ENCODE measurements at regions not wholly inside any gene's neighbourhood (a gene's known extent, or its start where the extent isn't known, plus 50 kb on each side); places are given as distances from the start of the nearest gene placed in this dataset.

DNA sequence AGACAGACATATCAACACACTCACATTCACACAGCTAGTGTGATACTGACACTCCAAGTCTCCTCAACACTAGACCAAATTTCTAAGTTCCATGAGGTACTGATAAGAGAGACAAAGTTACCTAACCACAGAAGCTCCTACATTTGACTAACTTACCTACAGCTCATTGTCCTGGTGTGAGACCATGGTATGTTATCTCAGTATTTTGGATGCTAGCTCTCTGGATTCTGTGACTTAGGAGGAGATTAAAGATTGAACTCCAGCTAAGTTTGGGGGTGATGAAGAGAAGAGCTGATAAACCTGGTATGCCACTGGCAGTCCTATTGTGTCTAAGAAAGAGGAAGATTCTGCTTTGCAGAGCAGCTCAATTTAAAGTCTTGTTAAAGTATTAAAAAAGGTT is 144.0 kb upstream of the MYRIP start:
- H3K9me3 Mint-ChIP-seq: no peaks in the 10 kb centered on the region
- H3K27me3 Mint-ChIP-seq: peaks cover 4% of the 10 kb centered on the region
- POLR2A ChIA-PET: no interaction called here
- H3K4me3 Mint-ChIP-seq: no peak overlapping the region
- no peaks in the 10 kb centered on the region for H3K36me3 Mint-ChIP-seq (ENCODE audit: low read depth)
- intact Hi-C loops (cut with micrococcal nuclease): no loop called here
- TF ChIP-seq, protein P1, sequence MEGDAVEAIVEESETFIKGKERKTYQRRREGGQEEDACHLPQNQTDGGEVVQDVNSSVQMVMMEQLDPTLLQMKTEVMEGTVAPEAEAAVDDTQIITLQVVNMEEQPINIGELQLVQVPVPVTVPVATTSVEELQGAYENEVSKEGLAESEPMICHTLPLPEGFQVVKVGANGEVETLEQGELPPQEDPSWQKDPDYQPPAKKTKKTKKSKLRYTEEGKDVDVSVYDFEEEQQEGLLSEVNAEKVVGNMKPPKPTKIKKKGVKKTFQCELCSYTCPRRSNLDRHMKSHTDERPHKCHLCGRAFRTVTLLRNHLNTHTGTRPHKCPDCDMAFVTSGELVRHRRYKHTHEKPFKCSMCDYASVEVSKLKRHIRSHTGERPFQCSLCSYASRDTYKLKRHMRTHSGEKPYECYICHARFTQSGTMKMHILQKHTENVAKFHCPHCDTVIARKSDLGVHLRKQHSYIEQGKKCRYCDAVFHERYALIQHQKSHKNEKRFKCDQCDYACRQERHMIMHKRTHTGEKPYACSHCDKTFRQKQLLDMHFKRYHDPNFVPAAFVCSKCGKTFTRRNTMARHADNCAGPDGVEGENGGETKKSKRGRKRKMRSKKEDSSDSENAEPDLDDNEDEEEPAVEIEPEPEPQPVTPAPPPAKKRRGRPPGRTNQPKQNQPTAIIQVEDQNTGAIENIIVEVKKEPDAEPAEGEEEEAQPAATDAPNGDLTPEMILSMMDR (IDR thresholded peaks at IDR 0.05): no peak
- no peak for DNase-seq
- no peak overlapping the region for H3K27ac Mint-ChIP-seq
- CTCF ChIA-PET: no interaction called here
- no peaks in the 10 kb centered on the region for H3K4me1 Mint-ChIP-seq (ENCODE audit: low read depth)
- ATAC-seq: no peak

DNA sequence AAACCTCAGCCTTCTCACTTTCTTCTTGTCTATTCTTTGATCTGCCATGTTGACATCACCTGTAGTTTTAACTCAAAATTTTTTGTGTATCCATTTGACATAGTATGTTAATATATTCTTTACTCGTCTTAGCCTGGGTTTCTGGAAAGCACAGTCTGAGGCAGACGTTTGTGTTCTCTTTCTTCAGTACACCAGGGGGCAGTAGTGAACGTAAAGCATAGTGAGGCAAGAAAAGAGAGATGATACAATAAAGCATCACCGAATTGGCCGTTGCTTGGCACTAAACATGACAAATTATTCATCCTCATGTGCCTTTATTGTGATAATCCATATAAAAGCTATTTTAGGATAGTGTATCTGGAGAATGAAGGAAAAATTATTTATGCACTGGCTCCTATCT is 141.0 kb upstream of the MYRIP start:
- intact Hi-C loops (cut with micrococcal nuclease): no loop called here
- H3K4me3 Mint-ChIP-seq: no peak overlapping the region
- peaks cover 4% of the 10 kb centered on the region for H3K27me3 Mint-ChIP-seq
- no peak overlapping the region for H3K27ac Mint-ChIP-seq
- CTCF ChIA-PET: interaction anchor here (1.5 kb wide), 1 partner anchor 17 kb away, joined by 6 read pairs; no protein-coding TSS in a partner anchor
- H3K4me1 Mint-ChIP-seq (ENCODE audit: low read depth): no peaks in the 10 kb centered on the region
- no peak for ATAC-seq
- no peaks in the 10 kb centered on the region for H3K36me3 Mint-ChIP-seq (ENCODE audit: low read depth)
- TF ChIP-seq, protein P1 (IDR thresholded peaks at IDR 0.05): peak; percentile 63
- no peaks in the 10 kb centered on the region for H3K9me3 Mint-ChIP-seq
- POLR2A ChIA-PET: no interaction called here
- peak; percentile 10 for DNase-seq

DNA sequence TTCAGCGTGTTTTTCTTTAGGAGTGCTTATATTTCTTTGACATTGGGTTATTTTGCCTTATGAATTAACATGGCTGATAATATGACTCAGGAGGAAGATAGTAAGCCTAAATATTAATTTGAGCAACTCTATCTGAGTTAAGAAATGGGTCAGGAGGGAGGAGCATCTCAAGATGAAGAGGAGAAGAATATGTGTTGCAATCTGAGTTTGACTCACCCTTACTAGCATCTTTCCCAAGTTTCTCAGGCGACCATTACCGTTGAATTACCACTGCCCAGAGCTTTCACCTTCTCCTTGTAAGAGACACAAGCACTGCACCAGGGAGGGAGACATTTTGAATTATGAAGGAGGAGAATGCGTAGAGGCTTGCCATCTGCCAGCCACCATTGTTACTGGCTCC is 138.3 kb upstream of the MYRIP start:
- ATAC-seq (no peak), DNase-seq (no peak)
- Mint-ChIP-seq H3K36me3 (ENCODE audit: low read depth) (no peaks in the 10 kb centered on the region), H3K4me1 (ENCODE audit: low read depth) (no peaks in the 10 kb centered on the region), H3K4me3 (no peak overlapping the region), H3K9me3 (peaks cover 4% of the 10 kb centered on the region), H3K27ac (no peak overlapping the region), H3K27me3 (peaks cover 1% of the 10 kb centered on the region)
- CTCF ChIA-PET: no interaction called here
- TF ChIP-seq, protein P1 (IDR thresholded peaks at IDR 0.05): no peak
- POLR2A ChIA-PET: no interaction called here
- intact Hi-C loops (cut with micrococcal nuclease): no loop called here

DNA sequence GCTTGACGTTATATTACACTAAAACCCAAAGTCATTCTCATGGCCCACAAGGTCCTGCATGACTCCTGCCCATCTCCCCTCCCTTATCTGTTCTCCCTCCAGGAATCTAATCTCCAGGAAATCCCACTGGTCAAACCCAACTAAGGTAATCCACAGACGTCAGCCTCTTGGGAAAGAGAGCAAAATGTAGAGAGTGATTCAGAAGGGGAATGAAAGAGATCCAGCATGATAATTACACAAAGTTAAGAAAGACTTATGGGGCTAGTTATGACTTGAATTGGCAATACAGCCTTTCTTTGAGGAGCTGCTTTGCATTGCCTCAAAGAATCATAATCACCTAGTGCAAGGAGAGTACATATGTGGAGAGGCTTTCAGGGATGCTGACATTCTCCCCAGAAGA is 137.8 kb upstream of the MYRIP start:
- H3K36me3 Mint-ChIP-seq (ENCODE audit: low read depth): no peaks in the 10 kb centered on the region

DNA sequence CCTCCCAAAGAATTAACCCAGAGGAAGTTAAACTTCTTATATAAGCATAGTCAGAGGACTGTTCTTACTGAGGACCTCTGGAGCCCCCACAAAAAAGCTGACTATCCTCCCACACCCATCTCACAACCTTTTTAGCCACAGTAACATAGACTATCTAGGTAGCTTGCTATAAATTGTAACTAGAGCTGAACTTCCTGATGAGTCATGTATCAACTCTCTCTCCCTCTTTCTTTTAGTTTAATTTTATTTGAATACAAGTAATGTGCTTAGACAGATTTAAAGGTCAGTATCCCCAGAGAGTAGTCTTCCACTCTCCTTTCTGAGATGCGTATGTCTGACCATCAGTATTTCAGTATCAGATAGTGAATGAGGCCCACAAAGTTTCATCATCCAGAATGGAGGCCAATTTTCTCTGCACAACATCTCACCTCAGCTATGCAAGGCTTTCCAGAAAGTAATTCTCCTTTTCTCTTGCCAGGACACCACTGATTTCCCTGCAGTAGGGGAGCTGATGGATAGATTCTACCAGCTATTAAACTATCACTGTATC is 104.0 kb upstream of the MYRIP start:
- CTCF ChIA-PET: no interaction called here
- POLR2A ChIA-PET: no interaction called here
- intact Hi-C loops (cut with micrococcal nuclease): no loop called here
- TF ChIP-seq, protein P1 (IDR thresholded peaks at IDR 0.05): no peak
- H3K36me3 Mint-ChIP-seq (ENCODE audit: low read depth): no peaks in the 10 kb centered on the region
- DNase-seq (no peak), ATAC-seq (no peak)
- no peak overlapping the region for H3K4me3 Mint-ChIP-seq
- no peaks in the 10 kb centered on the region for H3K4me1 Mint-ChIP-seq (ENCODE audit: low read depth)
- no peak overlapping the region for H3K27ac Mint-ChIP-seq
- peaks cover 2% of the 10 kb centered on the region for H3K27me3 Mint-ChIP-seq
- H3K9me3 Mint-ChIP-seq: no peaks in the 10 kb centered on the region

More for the DNA sequence above, 137.8 kb upstream of the MYRIP start:
- ATAC-seq (no peak), DNase-seq (no peak)
- TF ChIP-seq, protein P1 (IDR thresholded peaks at IDR 0.05): no peak
- Mint-ChIP-seq H3K9me3 (peaks cover 4% of the 10 kb centered on the region), H3K4me3 (no peak overlapping the region), H3K27me3 (peaks cover 1% of the 10 kb centered on the region), H3K27ac (no peak overlapping the region), H3K4me1 (ENCODE audit: low read depth) (no peaks in the 10 kb centered on the region)
- POLR2A ChIA-PET: interaction anchor here (0.6 kb wide), 1 partner anchor 1471 kb away, joined by 4 read pairs; no protein-coding TSS in a partner anchor
- intact Hi-C loops (cut with micrococcal nuclease): no loop called here
- CTCF ChIA-PET: no interaction called here
